ENCODE measurements at regions not wholly inside any gene's neighbourhood (a gene's known extent, or its start where the extent isn't known, plus 50 kb on each side); places are given as distances from the start of the nearest gene placed in this dataset.

DNA sequence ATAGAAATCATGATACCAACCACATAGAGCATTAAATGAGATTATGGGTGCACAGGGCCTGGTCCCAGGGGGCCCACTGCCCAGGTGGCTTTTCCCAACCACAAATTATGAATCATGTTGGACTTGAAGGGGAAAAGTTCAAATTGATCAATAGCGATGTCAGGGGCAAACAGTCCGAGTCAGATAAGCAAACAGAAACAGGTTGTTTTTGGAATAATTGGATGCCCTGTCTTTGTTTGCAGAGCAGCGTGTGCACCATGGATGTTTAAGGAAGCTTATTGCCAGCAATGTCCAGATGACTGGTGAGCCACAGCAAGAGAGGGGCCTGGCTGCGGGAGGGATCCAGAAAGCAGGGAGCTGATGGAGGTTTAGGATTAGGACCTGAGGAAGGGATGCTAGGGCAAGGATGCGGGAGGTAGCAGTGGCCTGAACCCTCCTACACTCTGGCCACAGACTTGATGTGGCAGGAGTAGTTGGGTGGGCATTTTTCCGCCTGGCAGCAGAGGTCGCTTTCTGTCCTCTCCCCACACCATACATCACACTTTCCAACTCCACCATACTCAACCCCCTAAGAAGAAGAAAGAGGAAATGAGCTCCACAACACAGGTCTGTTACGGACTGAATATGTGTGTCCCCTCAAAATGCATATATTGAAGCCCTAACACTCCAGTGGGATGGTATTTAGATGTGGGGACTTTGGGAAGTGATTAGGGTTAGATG, 266.4 kb upstream of the RPL38 start:
- Histone ChIP-seq H3K27me3 (ENCODE audit: insufficient read depth, low read length, poor library complexity) (no peaks in the 10 kb centered on the region), H2BK5ac (ENCODE audit: low read length) (no peak overlapping the region), H3K4me2 (ENCODE audit: low read length) (no peak overlapping the region), H2BK15ac (replicated peaks; ENCODE audit: low read depth) (no peak overlapping the region), H3K4me1 (ENCODE audit: control insufficient read depth, low read depth, low read length) (no peaks in the 10 kb centered on the region), H4K5ac (ENCODE audit: low read length) (no peak overlapping the region), H3K9ac (ENCODE audit: low read length) (no peak overlapping the region), H4K8ac (ENCODE audit: low read depth, low read length) (no peak overlapping the region), H3K36me3 (ENCODE audit: control insufficient read depth, insufficient read depth, low read length) (no peaks in the 10 kb centered on the region), H3K4ac (ENCODE audit: low read depth, low read length) (no peak overlapping the region), H2BK120ac (ENCODE audit: low read depth, low read length) (no peak overlapping the region), H3K56ac (ENCODE audit: low read length) (no peak overlapping the region), H3K79me1 (ENCODE audit: low read length) (no peaks in the 10 kb centered on the region), H3K79me2 (ENCODE audit: control insufficient read depth, insufficient read depth, low read length) (no peaks in the 10 kb centered on the region), H3K4me3 (ENCODE audit: low read length) (no peak overlapping the region), H3K23ac (ENCODE audit: low read length) (no peak overlapping the region), H3K18ac (ENCODE audit: low read length) (no peak overlapping the region), H3K27ac (ENCODE audit: low read depth, low read length) (no peak overlapping the region), H2AK5ac (ENCODE audit: low read length) (no peak overlapping the region)
- no peak for DNase-seq
- WGBS (ENCODE audit: extremely low coverage, insufficient coverage, low lambda C conversion rate): no CpG with 5 or more reads among the region's 8 CpGs

DNA sequence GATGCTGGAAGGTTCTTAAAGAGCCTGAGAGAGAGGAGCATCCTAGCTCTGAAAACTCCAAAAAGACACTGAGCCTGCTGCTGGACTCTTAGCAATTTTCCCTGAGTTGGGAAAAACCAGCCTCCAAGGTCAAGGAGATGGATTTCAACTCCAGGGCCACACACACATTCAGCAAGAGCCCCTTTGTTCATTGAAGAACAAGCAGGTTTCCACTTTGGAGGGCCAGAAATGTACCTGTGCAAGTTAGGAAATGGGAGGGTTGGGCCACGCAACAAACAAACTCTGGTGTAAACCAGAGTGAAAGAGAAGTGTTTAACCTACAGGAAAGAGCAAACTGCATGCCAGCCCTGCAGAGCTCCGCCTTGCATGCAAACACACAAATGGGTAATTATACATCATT, 264.8 kb upstream of the RPL38 start:
- DNase-seq: no peak
- H3K4me1 ChIP-seq (ENCODE audit: control insufficient read depth, low read depth, low read length): no peaks in the 10 kb centered on the region
- H3K9ac ChIP-seq (ENCODE audit: low read length): no peak overlapping the region
- no peaks in the 10 kb centered on the region for H3K79me2 ChIP-seq (ENCODE audit: control insufficient read depth, insufficient read depth, low read length)
- H3K27ac ChIP-seq (ENCODE audit: low read depth, low read length): no peak overlapping the region
- no peak overlapping the region for H2BK15ac ChIP-seq (replicated peaks; ENCODE audit: low read depth)
- no peak overlapping the region for H3K23ac ChIP-seq (ENCODE audit: low read length)
- H2BK120ac ChIP-seq (ENCODE audit: low read depth, low read length): no peak overlapping the region
- H3K27me3 ChIP-seq (ENCODE audit: insufficient read depth, low read length, poor library complexity): no peaks in the 10 kb centered on the region
- no peak overlapping the region for H2BK5ac ChIP-seq (ENCODE audit: low read length)
- no CpG with 5 or more reads among the region's 2 CpGs for WGBS (ENCODE audit: extremely low coverage, insufficient coverage, low lambda C conversion rate)
- H2AK5ac ChIP-seq (ENCODE audit: low read length): no peak overlapping the region
- no peak overlapping the region for H3K4me2 ChIP-seq (ENCODE audit: low read length)
- no peaks in the 10 kb centered on the region for H3K36me3 ChIP-seq (ENCODE audit: control insufficient read depth, insufficient read depth, low read length)
- H3K18ac ChIP-seq (ENCODE audit: low read length): no peak overlapping the region
- no peaks in the 10 kb centered on the region for H3K79me1 ChIP-seq (ENCODE audit: low read length)
- no peak overlapping the region for H4K5ac ChIP-seq (ENCODE audit: low read length)
- H3K4ac ChIP-seq (ENCODE audit: low read depth, low read length): no peak overlapping the region
- no peak overlapping the region for H3K56ac ChIP-seq (ENCODE audit: low read length)
- H3K4me3 ChIP-seq (ENCODE audit: low read length): no peak overlapping the region
- no peak overlapping the region for H4K8ac ChIP-seq (ENCODE audit: low read depth, low read length)

DNA sequence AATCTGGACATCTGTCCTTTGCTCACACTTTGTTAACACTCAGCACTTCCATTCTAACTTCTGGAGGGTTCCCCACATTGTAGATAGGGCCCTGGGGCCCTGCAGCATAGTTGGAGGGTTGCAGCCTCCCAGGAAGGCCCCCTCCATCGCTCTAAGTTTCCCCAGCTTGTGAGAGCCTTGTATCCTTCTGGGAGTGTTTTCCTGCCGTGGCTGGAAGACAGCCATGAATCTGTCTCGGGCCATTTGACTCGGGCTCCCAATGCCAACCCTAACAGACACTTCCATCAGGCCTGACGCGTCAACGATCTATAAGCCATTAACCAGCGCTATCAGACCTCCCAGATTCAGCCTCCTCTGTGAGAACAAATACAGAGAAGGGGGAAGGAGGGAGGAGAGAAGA, 263.7 kb upstream of the RPL38 start:
- Histone ChIP-seq H4K5ac (ENCODE audit: low read length) (no peak overlapping the region), H2BK120ac (ENCODE audit: low read depth, low read length) (no peak overlapping the region), H2BK5ac (ENCODE audit: low read length) (no peak overlapping the region), H3K79me1 (ENCODE audit: low read length) (no peaks in the 10 kb centered on the region), H3K56ac (ENCODE audit: low read length) (no peak overlapping the region), H3K4me3 (ENCODE audit: low read length) (no peak overlapping the region), H3K9ac (ENCODE audit: low read length) (no peak overlapping the region), H2BK15ac (replicated peaks; ENCODE audit: low read depth) (no peak overlapping the region), H3K4me2 (ENCODE audit: low read length) (no peak overlapping the region), H3K4me1 (ENCODE audit: control insufficient read depth, low read depth, low read length) (no peaks in the 10 kb centered on the region), H3K79me2 (ENCODE audit: control insufficient read depth, insufficient read depth, low read length) (no peaks in the 10 kb centered on the region), H2AK5ac (ENCODE audit: low read length) (no peak overlapping the region), H3K27ac (ENCODE audit: low read depth, low read length) (no peak overlapping the region), H4K8ac (ENCODE audit: low read depth, low read length) (no peak overlapping the region), H3K27me3 (ENCODE audit: insufficient read depth, low read length, poor library complexity) (no peaks in the 10 kb centered on the region), H3K23ac (ENCODE audit: low read length) (no peak overlapping the region), H3K36me3 (ENCODE audit: control insufficient read depth, insufficient read depth, low read length) (no peaks in the 10 kb centered on the region), H3K4ac (ENCODE audit: low read depth, low read length) (no peak overlapping the region), H3K18ac (ENCODE audit: low read length) (no peak overlapping the region)
- WGBS (ENCODE audit: extremely low coverage, insufficient coverage, low lambda C conversion rate): no CpG with 5 or more reads among the region's 8 CpGs
- DNase-seq: no peak

DNA sequence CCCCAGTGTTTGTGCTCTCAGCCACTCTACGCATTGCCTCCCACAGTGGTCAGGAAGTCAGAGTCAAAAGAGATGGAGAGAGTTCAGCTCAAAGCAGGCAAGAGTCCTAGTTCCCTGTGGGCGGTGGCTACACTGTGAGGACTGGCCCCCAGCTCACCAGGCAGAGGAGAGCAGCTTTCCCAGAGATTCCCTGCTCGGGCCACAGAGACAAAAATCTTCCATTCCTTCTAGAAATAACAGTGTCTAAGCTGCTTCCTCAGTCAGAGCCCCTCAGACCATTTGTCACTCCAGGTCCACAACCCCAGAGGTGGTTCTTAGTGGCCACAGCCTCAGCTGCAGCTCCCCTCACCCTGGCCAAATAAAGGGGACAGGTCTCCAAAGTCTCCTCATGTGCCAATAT, 263.0 kb upstream of the RPL38 start:
- no peak overlapping the region for H4K8ac ChIP-seq (ENCODE audit: low read depth, low read length)
- H3K9ac ChIP-seq (ENCODE audit: low read length): no peak overlapping the region
- H2BK15ac ChIP-seq (replicated peaks; ENCODE audit: low read depth): no peak overlapping the region
- no peaks in the 10 kb centered on the region for H3K27me3 ChIP-seq (ENCODE audit: insufficient read depth, low read length, poor library complexity)
- WGBS (ENCODE audit: extremely low coverage, insufficient coverage, low lambda C conversion rate): no CpG with 5 or more reads among the region's 3 CpGs
- no peak overlapping the region for H3K18ac ChIP-seq (ENCODE audit: low read length)
- no peaks in the 10 kb centered on the region for H3K36me3 ChIP-seq (ENCODE audit: control insufficient read depth, insufficient read depth, low read length)
- H2BK5ac ChIP-seq (ENCODE audit: low read length): no peak overlapping the region
- no peak overlapping the region for H2BK120ac ChIP-seq (ENCODE audit: low read depth, low read length)
- H3K79me1 ChIP-seq (ENCODE audit: low read length): no peaks in the 10 kb centered on the region
- no peak overlapping the region for H3K4me2 ChIP-seq (ENCODE audit: low read length)
- DNase-seq: no peak
- H3K4me3 ChIP-seq (ENCODE audit: low read length): no peak overlapping the region
- no peak overlapping the region for H3K56ac ChIP-seq (ENCODE audit: low read length)
- H3K4ac ChIP-seq (ENCODE audit: low read depth, low read length): no peak overlapping the region
- H2AK5ac ChIP-seq (ENCODE audit: low read length): no peak overlapping the region
- no peak overlapping the region for H3K23ac ChIP-seq (ENCODE audit: low read length)
- H3K4me1 ChIP-seq (ENCODE audit: control insufficient read depth, low read depth, low read length): no peaks in the 10 kb centered on the region
- no peak overlapping the region for H3K27ac ChIP-seq (ENCODE audit: low read depth, low read length)
- H3K79me2 ChIP-seq (ENCODE audit: control insufficient read depth, insufficient read depth, low read length): no peaks in the 10 kb centered on the region
- no peak overlapping the region for H4K5ac ChIP-seq (ENCODE audit: low read length)

DNA sequence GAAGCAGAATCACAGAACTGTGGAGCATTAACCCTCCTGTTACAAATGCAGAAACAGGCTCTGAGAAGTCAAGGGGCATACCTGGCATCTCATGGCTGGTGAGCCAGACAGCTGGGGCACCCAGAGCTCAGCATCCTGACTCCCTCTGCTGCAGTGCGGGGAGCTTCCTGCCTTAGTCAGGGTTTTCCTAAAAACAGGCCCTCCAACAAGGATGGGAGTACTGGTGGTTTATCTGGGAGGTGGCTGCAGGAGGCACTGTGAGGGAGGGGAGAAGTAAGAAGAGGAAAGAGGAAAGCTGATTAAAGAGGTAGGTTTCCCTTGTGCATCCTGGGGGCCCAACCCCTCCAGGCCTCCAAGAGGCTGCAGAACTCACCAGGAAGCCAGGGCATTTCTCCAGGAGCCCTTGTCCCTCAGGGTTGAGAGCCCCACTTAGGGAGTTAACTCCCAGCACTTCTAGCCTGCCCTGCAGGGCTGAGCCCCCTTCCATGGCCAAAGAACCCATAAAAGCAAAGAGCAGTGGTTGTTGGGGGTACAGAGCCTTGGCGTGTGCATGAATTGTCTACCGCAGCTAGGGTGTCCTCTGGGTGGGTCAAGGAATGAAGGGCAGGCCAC, 261.5 kb upstream of the RPL38 start:
- H4K8ac ChIP-seq (ENCODE audit: low read depth, low read length): no peak overlapping the region
- no peaks in the 10 kb centered on the region for H3K36me3 ChIP-seq (ENCODE audit: control insufficient read depth, insufficient read depth, low read length)
- no peak overlapping the region for H3K18ac ChIP-seq (ENCODE audit: low read length)
- H3K27ac ChIP-seq (ENCODE audit: low read depth, low read length): no peak overlapping the region
- no peak overlapping the region for H3K56ac ChIP-seq (ENCODE audit: low read length)
- H4K5ac ChIP-seq (ENCODE audit: low read length): no peak overlapping the region
- no peak overlapping the region for H2AK5ac ChIP-seq (ENCODE audit: low read length)
- no CpG with 5 or more reads among the region's 3 CpGs for WGBS (ENCODE audit: extremely low coverage, insufficient coverage, low lambda C conversion rate)
- no peak overlapping the region for H3K4me3 ChIP-seq (ENCODE audit: low read length)
- H3K79me2 ChIP-seq (ENCODE audit: control insufficient read depth, insufficient read depth, low read length): no peaks in the 10 kb centered on the region
- H3K79me1 ChIP-seq (ENCODE audit: low read length): no peaks in the 10 kb centered on the region
- DNase-seq: no peak
- no peaks in the 10 kb centered on the region for H3K4me1 ChIP-seq (ENCODE audit: control insufficient read depth, low read depth, low read length)
- no peaks in the 10 kb centered on the region for H3K27me3 ChIP-seq (ENCODE audit: insufficient read depth, low read length, poor library complexity)
- no peak overlapping the region for H3K9ac ChIP-seq (ENCODE audit: low read length)
- H3K4ac ChIP-seq (ENCODE audit: low read depth, low read length): no peak overlapping the region
- H2BK15ac ChIP-seq (replicated peaks; ENCODE audit: low read depth): no peak overlapping the region
- no peak overlapping the region for H2BK5ac ChIP-seq (ENCODE audit: low read length)
- no peak overlapping the region for H3K4me2 ChIP-seq (ENCODE audit: low read length)
- no peak overlapping the region for H3K23ac ChIP-seq (ENCODE audit: low read length)
- H2BK120ac ChIP-seq (ENCODE audit: low read depth, low read length): no peak overlapping the region

Data from mesendoderm (in vitro differentiated cells).